IMR-90 (cell line): ENCODE measurements at regions not wholly inside any gene's neighbourhood (a gene's known extent, or its start where the extent isn't known, plus 50 kb on each side); places are given as distances from the start of the nearest gene placed in this dataset.

Source experiments
- ATAC-seq: fragments of 200-7000 bp; cut with Tn5 transposase; 2 replicates; pipeline ENCODE4 v1.9.1; 2020; ENCODE audit warnings: low read depth, mild to moderate bottlenecking, moderate library complexity
- BruUV-seq: library from RNA; stranded (reverse); fragments of 400-500 nt; replicated peaks from 2 replicates; lab custom pipeline; 2021; lab: Mats Ljungman, UMichigan
- CTCF ChIA-PET: fragments of 300-600 bp; formaldehyde crosslinking; extraction: SDS; loops from one replicate; lab custom pipeline; 2021; ENCODE audit warnings: antibody characterized with exemption; lab: Yijun Ruan, JAX
- POLR2A ChIA-PET: fragments of 300-600 bp; sonication (Branson Sonifier 250); formaldehyde crosslinking; loops from one replicate; lab custom pipeline; 2022; ENCODE audit warnings: antibody characterized with exemption; ENCODE audit not compliant: unreplicated experiment; lab: Charles Lee
- DNase-seq: peaks from one replicate; pipeline ENCODE4 v3.0.0; 2013
- H2AFZ ChIP-seq: replicated peaks from 2 replicates; pipeline ENCODE3; 2013; ENCODE audit warnings: low read length, mild to moderate bottlenecking; ENCODE audit not compliant: poor library complexity
- H2AK5ac ChIP-seq: 2 replicates; pipeline ENCODE4 v1.6.1; 2013; ENCODE audit warnings: low read depth, low read length, inconsistent platforms
- H2AK9ac ChIP-seq: replicated peaks from 2 replicates; pipeline ENCODE3; 2013; ENCODE audit warnings: mild to moderate bottlenecking, low read depth, low read length, moderate library complexity; ENCODE audit not compliant: poor library complexity
- H2BK120ac ChIP-seq: 2 replicates; pipeline ENCODE4 v1.6.1; 2013; ENCODE audit warnings: low read depth, low read length, inconsistent platforms
- H2BK15ac ChIP-seq: 3 replicates; pipeline ENCODE4 v1.6.1; 2013; ENCODE audit warnings: low read depth, low read length, inconsistent platforms
- H2BK20ac ChIP-seq: 2 replicates; pipeline ENCODE4 v1.6.1; 2013; ENCODE audit warnings: low read depth, mild to moderate bottlenecking, inconsistent platforms, low read length, moderate library complexity
- H2BK5ac ChIP-seq: 2 replicates; pipeline ENCODE4 v1.6.1; 2013; ENCODE audit warnings: mild to moderate bottlenecking, low read depth, low read length, inconsistent platforms; ENCODE audit not compliant: poor library complexity, severe bottlenecking
- H3K14ac ChIP-seq: replicated peaks from 2 replicates; pipeline ENCODE4 v1.6.1; 2013; ENCODE audit warnings: low read depth, low read length, inconsistent platforms
- H3K18ac ChIP-seq: 2 replicates; pipeline ENCODE4 v1.6.1; 2013; ENCODE audit warnings: low read depth, low read length, control low read depth
- H3K23ac ChIP-seq: 2 replicates; pipeline ENCODE4 v1.6.1; 2013; ENCODE audit warnings: low read depth, low read length, inconsistent platforms
- H3K27ac ChIP-seq: 2 replicates; pipeline ENCODE4 v1.5.1; 2013; ENCODE audit warnings: mild to moderate bottlenecking, control low read depth, low read length; ENCODE audit not compliant: insufficient read depth
- H3K27me3 ChIP-seq: 2 replicates; pipeline ENCODE4 v1.6.1; 2013; ENCODE audit warnings: low read length; ENCODE audit not compliant: control insufficient read depth, insufficient read depth
- H3K36me3 ChIP-seq: 2 replicates; pipeline ENCODE4 v1.6.1; 2013; ENCODE audit warnings: low read length, mixed read lengths; ENCODE audit not compliant: control insufficient read depth, insufficient read depth
- H3K4ac ChIP-seq: 2 replicates; pipeline ENCODE4 v1.6.1; 2013; ENCODE audit warnings: low read depth, low read length, inconsistent platforms
- H3K4me1 ChIP-seq: 2 replicates; pipeline ENCODE4 v1.6.1; 2013; ENCODE audit warnings: low read length, mixed read lengths; ENCODE audit not compliant: control insufficient read depth, insufficient read depth
- H3K4me2 ChIP-seq: 2 replicates; pipeline ENCODE4 v1.6.1; 2013; ENCODE audit warnings: low read depth, mild to moderate bottlenecking, control low read depth, low read length, moderate library complexity
- H3K4me3 ChIP-seq: 2 replicates; pipeline ENCODE4 v1.5.1; 2013; ENCODE audit warnings: low read depth, mild to moderate bottlenecking, control low read depth, low read length, moderate library complexity; ENCODE audit not compliant: insufficient read depth
- H3K56ac ChIP-seq: 2 replicates; pipeline ENCODE4 v1.6.1; 2013; ENCODE audit warnings: low read length, inconsistent platforms; ENCODE audit not compliant: insufficient read depth; ENCODE audit errors: extremely low read depth
- H3K79me1 ChIP-seq, 2 experiments: 2 replicates each; pipeline ENCODE4 v1.6.1; 2013; ENCODE audit warnings: low read length in 2 of 2, inconsistent platforms in 1 of 2, low read depth in 1 of 2
- H3K9ac ChIP-seq: 2 replicates; pipeline ENCODE4 v1.6.1; 2013; ENCODE audit warnings: low read depth, low read length, control low read depth
- H3K9me1 ChIP-seq: 2 replicates; pipeline ENCODE4 v1.6.1; 2013; ENCODE audit warnings: low read length, inconsistent platforms; ENCODE audit not compliant: insufficient read depth
- H3K9me3 ChIP-seq: 2 replicates; pipeline ENCODE4 v1.6.1; 2013; ENCODE audit warnings: low read length; ENCODE audit not compliant: control insufficient read depth, insufficient read depth
- H4K20me1 ChIP-seq: 2 replicates; pipeline ENCODE4 v1.6.1; 2013; ENCODE audit warnings: low read length, inconsistent platforms; ENCODE audit not compliant: insufficient read depth
- H4K5ac ChIP-seq: 2 replicates; pipeline ENCODE4 v1.6.1; 2013; ENCODE audit warnings: mild to moderate bottlenecking, low read depth, low read length, control low read depth
- H4K8ac ChIP-seq, 2 experiments: 2 replicates each; pipeline ENCODE4 v1.6.1; 2013; ENCODE audit warnings: low read depth in 2 of 2, low read length in 2 of 2, control low read depth in 1 of 2, inconsistent platforms in 1 of 2
- H4K91ac ChIP-seq: 2 replicates; pipeline ENCODE4 v1.6.1; 2013; ENCODE audit warnings: low read depth, low read length, inconsistent platforms; ENCODE audit not compliant: insufficient read depth
- BHLHE40 ChIP-seq: fragments of 150-350 bp; IDR thresholded peaks from 2 replicates; pipeline ENCODE4 v1.6.1; 2016; ENCODE audit warnings: mild to moderate bottlenecking, low read depth, low read length
- WGBS, 2 experiments: methylation state at CpG; one replicate each; pipeline versions ENCODE4 v1.1.5 to v1.1.7; 2013; ENCODE audit warnings: missing lambda C conversion rate in 2 of 2; ENCODE audit not compliant: insufficient read length in 1 of 2; ENCODE audit errors: extremely low coverage in 2 of 2; 5-methylcytosine and 5-hydroxymethylcytosine counted together
- dilution Hi-C: fragments of 300-500 bp; cut with HindIII; formaldehyde crosslinking; loops from one replicate; pipeline ENCODE4 v1.14.3; 2018; ENCODE audit warnings: low sequenced_read_pairs; ENCODE audit not compliant: unreplicated experiment
- in situ Hi-C: fragments of 300-500 bp; cut with MboI; formaldehyde crosslinking; loops from 3 replicates; pipeline ENCODE4 v1.14.3; 2019; ENCODE audit warnings: low sequenced_read_pairs, inconsistent platforms, mixed read lengths
- intact Hi-C: fragments of 100-400 bp; cut with micrococcal nuclease; formaldehyde crosslinking; loops from 2 replicates; pipeline ENCODE4 v1.10.0; 2022
- TF ChIP-seq, protein P1 (sequence below): fragments of 150-350 bp; IDR thresholded peaks from 2 replicates; pipeline ENCODE4 v1.6.1; 2017; ENCODE audit warnings: mild to moderate bottlenecking, antibody characterized with exemption, low read length, low read depth

DNA sequence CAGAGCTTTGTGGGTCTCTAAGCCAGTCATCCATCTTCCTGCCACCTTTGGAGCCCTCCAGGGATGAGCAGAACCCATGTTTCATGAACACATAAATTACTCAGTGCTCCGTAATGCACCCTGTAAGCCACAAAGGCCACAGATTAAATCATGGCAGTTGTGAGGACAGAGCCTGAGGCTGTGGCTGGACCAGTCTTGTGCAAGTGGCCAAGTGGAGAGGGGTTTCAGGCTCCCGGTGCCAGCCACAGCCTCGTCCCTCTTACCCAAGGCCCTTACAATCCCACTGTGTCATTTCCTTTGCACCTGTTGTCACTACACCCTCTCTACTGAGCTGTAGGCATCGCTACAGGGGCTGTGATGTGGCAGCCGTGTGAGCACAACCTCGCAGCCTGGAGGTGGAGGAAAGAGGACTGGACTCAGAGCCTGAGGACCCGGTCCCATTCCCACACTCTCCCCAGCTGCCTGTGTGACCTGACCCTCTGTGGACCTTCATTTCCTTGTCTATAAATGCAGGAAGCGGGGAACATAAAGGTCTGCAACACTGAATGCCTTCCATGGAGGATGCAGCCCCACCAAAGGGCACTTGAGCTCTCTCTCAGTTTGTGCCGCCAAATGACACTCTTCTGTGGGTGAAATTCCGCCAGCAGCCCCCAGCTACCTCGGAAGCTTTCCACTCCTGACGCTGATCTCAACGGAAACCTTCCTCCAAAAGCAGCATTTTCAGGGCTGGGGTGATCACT lies 792.0 kb downstream of the UQCRFS1 start:
- Histone ChIP-seq H3K14ac (no peak overlapping the region), H3K4ac (no peak overlapping the region), H3K56ac (no peak overlapping the region), H2AK9ac (no peak overlapping the region), H3K27ac (no peak overlapping the region), H2BK120ac (no peak overlapping the region), H4K8ac (no peak overlapping the region), H2BK15ac (no peak overlapping the region), H4K20me1 (no peaks in the 10 kb centered on the region), H3K36me3 (no peaks in the 10 kb centered on the region), H3K9ac (no peak overlapping the region), H3K79me1 (no peaks in the 10 kb centered on the region), H3K18ac (no peak overlapping the region), H2BK5ac (no peak overlapping the region), H3K9me3 (peaks cover 34% of the 10 kb centered on the region), H3K27me3 (no peaks in the 10 kb centered on the region), H2AK5ac (no peak overlapping the region), H3K4me1 (no peaks in the 10 kb centered on the region), H4K91ac (no peak overlapping the region), H3K23ac (no peak overlapping the region), H3K4me3 (no peak overlapping the region), H3K9me1 (no peaks in the 10 kb centered on the region), H4K5ac (no peak overlapping the region), H2BK20ac (no peak overlapping the region), H2AFZ (no peak overlapping the region), H3K4me2 (no peak overlapping the region)
- WGBS, 2 experiments: 80% methylated on average over 2 of the region's 13 CpGs; no CpG with 5 or more reads in 1 of the 2 experiments
- TF ChIP-seq BHLHE40: no peak
- TF ChIP-seq, protein P1, sequence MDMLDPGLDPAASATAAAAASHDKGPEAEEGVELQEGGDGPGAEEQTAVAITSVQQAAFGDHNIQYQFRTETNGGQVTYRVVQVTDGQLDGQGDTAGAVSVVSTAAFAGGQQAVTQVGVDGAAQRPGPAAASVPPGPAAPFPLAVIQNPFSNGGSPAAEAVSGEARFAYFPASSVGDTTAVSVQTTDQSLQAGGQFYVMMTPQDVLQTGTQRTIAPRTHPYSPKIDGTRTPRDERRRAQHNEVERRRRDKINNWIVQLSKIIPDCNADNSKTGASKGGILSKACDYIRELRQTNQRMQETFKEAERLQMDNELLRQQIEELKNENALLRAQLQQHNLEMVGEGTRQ: no peak
- dilution Hi-C loops: no loop called here
- POLR2A ChIA-PET: no interaction called here
- CTCF ChIA-PET: no interaction called here
- intact Hi-C loops: no loop called here
- DNase-seq: no peak
- no peak for ATAC-seq
- in situ Hi-C loops: no loop called here
- no TSS peak for BruUV-seq
